ENCODE measurements at regions not wholly inside any gene's neighbourhood (a gene's known extent, or its start where the extent isn't known, plus 50 kb on each side); places are given as distances from the start of the nearest gene placed in this dataset.

DNA sequence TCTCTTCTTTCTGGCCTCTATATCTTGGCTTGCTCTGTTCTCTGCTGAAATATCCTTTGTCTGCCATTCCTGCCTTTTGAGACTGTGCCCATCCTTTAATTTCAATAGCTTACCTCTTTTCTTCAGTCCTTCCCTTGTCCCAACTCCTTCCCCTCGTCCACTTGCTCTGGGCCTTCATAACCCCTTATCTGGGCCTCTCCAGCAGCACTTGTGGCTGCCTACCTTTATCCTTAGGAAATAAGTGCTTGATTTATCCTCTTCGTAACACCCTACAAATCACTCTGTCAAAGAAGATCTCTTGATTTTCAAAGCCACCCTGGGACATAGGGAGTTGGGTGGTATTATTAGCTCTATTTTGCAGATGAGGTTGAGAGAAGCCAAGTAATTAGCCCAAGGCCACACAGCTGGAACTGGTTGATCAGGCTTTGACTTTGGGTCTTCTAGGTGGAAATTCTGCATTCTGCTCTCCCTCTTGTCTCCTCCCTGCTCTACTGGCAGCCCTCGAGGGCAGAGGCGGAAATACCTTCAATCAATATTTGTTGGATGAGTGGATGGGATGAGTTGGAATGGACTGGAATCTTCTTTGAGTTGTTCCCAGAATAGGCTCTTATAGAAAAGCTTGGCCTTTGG is 84.0 kb upstream of the TLE3 start:
- in situ Hi-C loops (cut with MboI), result no loop called here
- CTCF ChIA-PET, result interaction anchor here (0.7 to 1.8 kb wide), 5 partner anchors 9 to 308 kb away, joined by 3 to 4 read pairs (median 3); no protein-coding TSS in a partner anchor
- WGBS (ENCODE audit: insufficient coverage, insufficient replicate concordance, low lambda C conversion rate, missing lambda C conversion rate), result 68% methylated on average over 4 of the region's 4 CpGs
- no peak for TF ChIP-seq ZBED1 (IDR thresholded peaks at IDR 0.05; ENCODE audit: borderline replicate concordance)
- TF ChIP-seq, protein P1, sequence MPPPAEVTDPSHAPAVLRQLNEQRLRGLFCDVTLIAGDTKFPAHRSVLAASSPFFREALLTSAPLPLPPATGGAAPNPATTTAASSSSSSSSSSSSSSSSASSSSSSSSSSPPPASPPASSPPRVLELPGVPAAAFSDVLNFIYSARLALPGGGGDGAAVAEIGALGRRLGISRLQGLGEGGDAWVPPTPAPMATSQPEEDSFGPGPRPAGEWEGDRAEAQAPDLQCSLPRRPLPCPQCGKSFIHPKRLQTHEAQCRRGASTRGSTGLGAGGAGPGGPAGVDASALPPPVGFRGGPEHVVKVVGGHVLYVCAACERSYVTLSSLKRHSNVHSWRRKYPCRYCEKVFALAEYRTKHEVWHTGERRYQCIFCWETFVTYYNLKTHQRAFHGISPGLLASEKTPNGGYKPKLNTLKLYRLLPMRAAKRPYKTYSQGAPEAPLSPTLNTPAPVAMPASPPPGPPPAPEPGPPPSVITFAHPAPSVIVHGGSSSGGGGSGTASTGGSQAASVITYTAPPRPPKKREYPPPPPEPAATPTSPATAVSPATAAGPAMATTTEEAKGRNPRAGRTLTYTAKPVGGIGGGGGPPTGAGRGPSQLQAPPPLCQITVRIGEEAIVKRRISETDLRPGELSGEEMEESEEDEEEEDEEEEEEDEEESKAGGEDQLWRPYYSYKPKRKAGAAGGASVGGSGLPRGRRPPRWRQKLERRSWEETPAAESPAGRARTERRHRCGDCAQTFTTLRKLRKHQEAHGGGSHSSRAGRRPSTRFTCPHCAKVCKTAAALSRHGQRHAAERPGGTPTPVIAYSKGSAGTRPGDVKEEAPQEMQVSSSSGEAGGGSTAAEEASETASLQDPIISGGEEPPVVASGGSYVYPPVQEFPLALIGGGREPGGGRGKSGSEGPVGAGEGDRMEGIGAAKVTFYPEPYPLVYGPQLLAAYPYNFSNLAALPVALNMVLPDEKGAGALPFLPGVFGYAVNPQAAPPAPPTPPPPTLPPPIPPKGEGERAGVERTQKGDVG (CRISPR knock-in tag; IDR thresholded peaks at IDR 0.05), result no peak
- TF ChIP-seq POLR2A (IDR thresholded peaks at IDR 0.05; ENCODE audit: low read depth, low read length), result no peak
- no peak for TF ChIP-seq CBX3 (IDR thresholded peaks at IDR 0.05; ENCODE audit: borderline replicate concordance, low read depth)
- no peak for TF ChIP-seq EZH2 (IDR thresholded peaks at IDR 0.05; ENCODE audit: borderline replicate concordance, control insufficient read depth, low read depth, low read length)
- TF ChIP-seq, protein P2, sequence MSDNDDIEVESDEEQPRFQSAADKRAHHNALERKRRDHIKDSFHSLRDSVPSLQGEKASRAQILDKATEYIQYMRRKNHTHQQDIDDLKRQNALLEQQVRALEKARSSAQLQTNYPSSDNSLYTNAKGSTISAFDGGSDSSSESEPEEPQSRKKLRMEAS (IDR thresholded peaks at IDR 0.05; ENCODE audit: low read depth, low read length), result no peak
- no peak for TF ChIP-seq ZNF24 (IDR thresholded peaks at IDR 0.05)
- TF ChIP-seq FOXM1 (IDR thresholded peaks at IDR 0.05; ENCODE audit: low read depth, low read length), result no peak
- no peak for TF ChIP-seq ZNF622 (IDR thresholded peaks at IDR 0.05)
- TF ChIP-seq, protein P3, sequence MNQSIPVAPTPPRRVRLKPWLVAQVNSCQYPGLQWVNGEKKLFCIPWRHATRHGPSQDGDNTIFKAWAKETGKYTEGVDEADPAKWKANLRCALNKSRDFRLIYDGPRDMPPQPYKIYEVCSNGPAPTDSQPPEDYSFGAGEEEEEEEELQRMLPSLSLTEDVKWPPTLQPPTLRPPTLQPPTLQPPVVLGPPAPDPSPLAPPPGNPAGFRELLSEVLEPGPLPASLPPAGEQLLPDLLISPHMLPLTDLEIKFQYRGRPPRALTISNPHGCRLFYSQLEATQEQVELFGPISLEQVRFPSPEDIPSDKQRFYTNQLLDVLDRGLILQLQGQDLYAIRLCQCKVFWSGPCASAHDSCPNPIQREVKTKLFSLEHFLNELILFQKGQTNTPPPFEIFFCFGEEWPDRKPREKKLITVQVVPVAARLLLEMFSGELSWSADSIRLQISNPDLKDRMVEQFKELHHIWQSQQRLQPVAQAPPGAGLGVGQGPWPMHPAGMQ (IDR thresholded peaks at IDR 0.05; ENCODE audit: borderline replicate concordance), result no peak
- TF ChIP-seq, protein P4, sequence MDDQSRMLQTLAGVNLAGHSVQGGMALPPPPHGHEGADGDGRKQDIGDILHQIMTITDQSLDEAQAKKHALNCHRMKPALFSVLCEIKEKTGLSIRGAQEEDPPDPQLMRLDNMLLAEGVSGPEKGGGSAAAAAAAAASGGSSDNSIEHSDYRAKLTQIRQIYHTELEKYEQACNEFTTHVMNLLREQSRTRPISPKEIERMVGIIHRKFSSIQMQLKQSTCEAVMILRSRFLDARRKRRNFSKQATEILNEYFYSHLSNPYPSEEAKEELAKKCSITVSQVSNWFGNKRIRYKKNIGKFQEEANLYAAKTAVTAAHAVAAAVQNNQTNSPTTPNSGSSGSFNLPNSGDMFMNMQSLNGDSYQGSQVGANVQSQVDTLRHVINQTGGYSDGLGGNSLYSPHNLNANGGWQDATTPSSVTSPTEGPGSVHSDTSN (IDR thresholded peaks at IDR 0.05; ENCODE audit: insufficient replicate concordance, low read depth, low read length), result no peak
- TF ChIP-seq BCL11A (IDR thresholded peaks at IDR 0.05; ENCODE audit: low read depth, low read length), result no peak
- TF ChIP-seq TAF1 (IDR thresholded peaks at IDR 0.05; ENCODE audit: borderline replicate concordance, low read depth, low read length), result no peak
- no peak for TF ChIP-seq MYB (IDR thresholded peaks at IDR 0.05; ENCODE audit: borderline replicate concordance, low read depth, low read length)
- no peak for TF ChIP-seq CREB1 (IDR thresholded peaks at IDR 0.05; ENCODE audit: low read depth)
- no peak for TF ChIP-seq RBBP5 (conservative IDR thresholded peaks at IDR 0.05)
- TF ChIP-seq, protein P5, sequence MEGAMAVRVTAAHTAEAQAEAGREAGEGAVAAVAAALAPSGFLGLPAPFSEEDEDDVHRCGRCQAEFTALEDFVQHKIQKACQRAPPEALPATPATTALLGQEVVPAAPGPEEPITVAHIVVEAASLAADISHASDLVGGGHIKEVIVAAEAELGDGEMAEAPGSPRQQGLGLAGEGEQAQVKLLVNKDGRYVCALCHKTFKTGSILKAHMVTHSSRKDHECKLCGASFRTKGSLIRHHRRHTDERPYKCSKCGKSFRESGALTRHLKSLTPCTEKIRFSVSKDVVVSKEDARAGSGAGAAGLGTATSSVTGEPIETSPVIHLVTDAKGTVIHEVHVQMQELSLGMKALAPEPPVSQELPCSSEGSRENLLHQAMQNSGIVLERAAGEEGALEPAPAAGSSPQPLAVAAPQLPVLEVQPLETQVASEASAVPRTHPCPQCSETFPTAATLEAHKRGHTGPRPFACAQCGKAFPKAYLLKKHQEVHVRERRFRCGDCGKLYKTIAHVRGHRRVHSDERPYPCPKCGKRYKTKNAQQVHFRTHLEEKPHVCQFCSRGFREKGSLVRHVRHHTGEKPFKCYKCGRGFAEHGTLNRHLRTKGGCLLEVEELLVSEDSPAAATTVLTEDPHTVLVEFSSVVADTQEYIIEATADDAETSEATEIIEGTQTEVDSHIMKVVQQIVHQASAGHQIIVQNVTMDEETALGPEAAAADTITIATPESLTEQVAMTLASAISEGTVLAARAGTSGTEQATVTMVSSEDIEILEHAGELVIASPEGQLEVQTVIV (IDR thresholded peaks at IDR 0.05; ENCODE audit: borderline replicate concordance, partially characterized antibody), result no peak

More for the DNA sequence above, 84.0 kb upstream of the TLE3 start:
- ChIA-PET RAD21 (ENCODE audit: unreplicated experiment) (interaction anchor here (1.5 kb wide), 1 partner anchor 11 kb away, joined by 4 read pairs; no protein-coding TSS in a partner anchor), POLR2A (no interaction called here), SMC1A (ENCODE audit: uncharacterized antibody, unreplicated experiment) (interaction anchor here (0.7 to 1.2 kb wide), 2 partner anchors 50 to 285 kb away, joined by 3 read pairs; no protein-coding TSS in a partner anchor)
- H3K27ac ChIP-seq (ENCODE audit: control insufficient read depth, insufficient read depth), result no peak overlapping the region
- H3K9me3 ChIP-seq (replicated peaks; ENCODE audit: control insufficient read depth, insufficient read depth, low read length), result no peaks in the 10 kb centered on the region
- no peak overlapping the region for H2AFZ ChIP-seq (ENCODE audit: control insufficient read depth, low read depth, low read length)
- H3K4me1 ChIP-seq (ENCODE audit: control insufficient read depth, insufficient read depth, low read length), result no peaks in the 10 kb centered on the region
- H3K27me3 ChIP-seq (replicated peaks in 1 of 2; ENCODE audit: control insufficient read depth in 2 of 2, insufficient read depth in 2 of 2, low read length in 1 of 2), result no peaks in the 10 kb centered on the region; a peak in 1 of 4 replicates
- no peaks in the 10 kb centered on the region for H4K20me1 ChIP-seq (ENCODE audit: control insufficient read depth, insufficient read depth)
- no peaks in the 10 kb centered on the region for H3K36me3 ChIP-seq (ENCODE audit: control insufficient read depth in 2 of 2, insufficient read depth in 2 of 2, low read length in 1 of 2)
- intact Hi-C loops (cut with micrococcal nuclease; ENCODE audit: unreplicated experiment), result no loop called here
- no peaks in the 10 kb centered on the region for H3K79me2 ChIP-seq (ENCODE audit: control insufficient read depth, insufficient read depth, low read length)
- ATAC-seq (no peak), DNase-seq (ENCODE audit: low read depth, low spot score) (no peak), FAIRE-seq (no peak)
- H3K4me2 ChIP-seq (ENCODE audit: control insufficient read depth, insufficient read depth), result no peak overlapping the region
- BruUV-seq (replicated peaks), result no TSS peak
- no peak overlapping the region for H3K4me3 ChIP-seq
- no peak overlapping the region for H3K9ac ChIP-seq (ENCODE audit: control insufficient read depth, insufficient read depth, low read length)
